GM06990 (cell line): ENCODE measurements at regions not wholly inside any gene's neighbourhood (a gene's known extent, or its start where the extent isn't known, plus 50 kb on each side); places are given as distances from the start of the nearest gene placed in this dataset.

ENCODE experiments used
- DNase-seq: peaks from one replicate; pipeline ENCODE4 v3.0.0-alpha.2; 2011; ENCODE audit not compliant: insufficient read length; ENCODE audit errors: extremely low read depth
- H3K27me3 ChIP-seq: replicated peaks from 2 replicates; pipeline ENCODE4 v1.6.0; 2011; ENCODE audit warnings: low read length; ENCODE audit not compliant: control insufficient read depth, insufficient read depth
- H3K36me3 ChIP-seq: 2 replicates; pipeline ENCODE4 v1.5.1; 2011; ENCODE audit warnings: low read length; ENCODE audit not compliant: control insufficient read depth, insufficient read depth
- H3K4me3 ChIP-seq: replicated peaks from 2 replicates; pipeline ENCODE4 v1.5.1; 2011; ENCODE audit warnings: low read depth, mild to moderate bottlenecking, control low read depth, low read length
- TF ChIP-seq, protein P1 (sequence below): IDR thresholded peaks from 2 replicates; pipeline ENCODE4 v1.5.1; 2011; ENCODE audit warnings: low read length, control low read depth, mild to moderate bottlenecking, inconsistent platforms; ENCODE audit not compliant: insufficient read depth, poor library complexity, severe bottlenecking

DNA sequence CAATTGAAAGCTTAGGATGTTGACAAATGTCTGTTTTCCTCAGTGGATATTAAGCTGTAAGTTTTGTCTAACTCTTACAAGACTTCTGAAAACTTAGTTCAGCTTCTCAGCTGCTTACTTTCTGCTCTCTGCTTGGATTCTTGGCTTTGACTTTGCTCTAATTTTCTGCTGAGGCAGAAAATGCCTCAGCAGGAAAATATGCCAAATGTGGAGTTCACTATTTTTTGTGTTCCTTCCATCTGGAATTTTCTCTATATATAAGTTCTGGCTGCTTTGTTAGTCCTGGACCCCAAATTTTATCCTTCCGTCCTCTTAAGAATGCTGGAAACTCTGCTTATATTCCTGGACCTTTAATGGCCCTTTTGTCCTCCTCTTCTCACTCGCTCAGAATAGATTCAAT lies 352.6 kb upstream of the NWD2 start:
- H3K27me3 ChIP-seq: no peaks in the 10 kb centered on the region
- no peak overlapping the region for H3K4me3 ChIP-seq
- TF ChIP-seq, protein P1, sequence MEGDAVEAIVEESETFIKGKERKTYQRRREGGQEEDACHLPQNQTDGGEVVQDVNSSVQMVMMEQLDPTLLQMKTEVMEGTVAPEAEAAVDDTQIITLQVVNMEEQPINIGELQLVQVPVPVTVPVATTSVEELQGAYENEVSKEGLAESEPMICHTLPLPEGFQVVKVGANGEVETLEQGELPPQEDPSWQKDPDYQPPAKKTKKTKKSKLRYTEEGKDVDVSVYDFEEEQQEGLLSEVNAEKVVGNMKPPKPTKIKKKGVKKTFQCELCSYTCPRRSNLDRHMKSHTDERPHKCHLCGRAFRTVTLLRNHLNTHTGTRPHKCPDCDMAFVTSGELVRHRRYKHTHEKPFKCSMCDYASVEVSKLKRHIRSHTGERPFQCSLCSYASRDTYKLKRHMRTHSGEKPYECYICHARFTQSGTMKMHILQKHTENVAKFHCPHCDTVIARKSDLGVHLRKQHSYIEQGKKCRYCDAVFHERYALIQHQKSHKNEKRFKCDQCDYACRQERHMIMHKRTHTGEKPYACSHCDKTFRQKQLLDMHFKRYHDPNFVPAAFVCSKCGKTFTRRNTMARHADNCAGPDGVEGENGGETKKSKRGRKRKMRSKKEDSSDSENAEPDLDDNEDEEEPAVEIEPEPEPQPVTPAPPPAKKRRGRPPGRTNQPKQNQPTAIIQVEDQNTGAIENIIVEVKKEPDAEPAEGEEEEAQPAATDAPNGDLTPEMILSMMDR: no peak
- DNase-seq: no peak
- no peaks in the 10 kb centered on the region for H3K36me3 ChIP-seq

DNA sequence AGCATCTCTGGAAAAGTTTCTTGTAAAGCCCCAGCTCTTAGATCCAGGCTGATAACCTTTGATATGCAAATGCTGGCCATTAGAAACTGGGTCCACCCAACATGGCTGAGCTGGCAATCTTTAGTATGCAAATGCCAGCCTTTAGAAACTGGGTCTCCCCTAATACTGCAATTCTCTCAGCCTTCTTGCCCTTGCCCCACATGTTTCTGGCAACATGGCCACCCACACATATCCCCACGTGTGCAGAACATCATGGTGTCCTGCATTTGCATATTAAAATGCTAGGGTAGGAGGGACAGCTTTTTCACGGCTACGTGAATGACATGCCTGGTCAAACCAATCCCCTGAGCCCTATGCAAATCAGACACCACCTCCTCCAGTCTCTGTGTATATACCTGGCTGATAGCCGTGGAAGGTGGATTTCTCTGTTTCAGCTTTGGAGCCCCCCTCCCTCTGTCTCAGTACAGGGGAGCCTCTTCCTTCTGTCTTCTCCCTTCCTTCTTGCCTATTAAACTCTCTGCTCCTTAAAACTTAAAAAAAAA lies 344.0 kb upstream of the NWD2 start:
- TF ChIP-seq, protein P1: no peak
- Histone ChIP-seq H3K27me3 (no peaks in the 10 kb centered on the region), H3K4me3 (no peak overlapping the region), H3K36me3 (no peaks in the 10 kb centered on the region)
- DNase-seq: no peak

DNA sequence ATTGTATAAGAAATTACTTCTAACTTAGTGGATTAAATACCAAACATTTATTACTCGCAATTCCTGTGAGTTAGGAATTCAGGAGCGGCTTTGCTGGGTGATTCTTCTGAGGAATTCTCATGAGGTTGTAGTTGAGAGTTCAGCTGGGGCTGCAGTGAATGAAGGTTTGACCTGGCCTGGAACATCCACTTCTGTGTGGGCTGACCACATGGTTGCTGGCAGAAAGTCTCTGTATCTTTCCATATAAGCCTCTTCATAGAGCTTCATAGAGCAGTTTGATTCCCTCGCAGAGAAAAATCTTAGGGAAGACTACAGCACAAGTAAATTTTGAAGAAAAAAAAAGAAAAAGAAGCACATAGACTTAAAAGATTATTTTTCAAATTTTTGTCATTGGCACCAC lies 339.7 kb upstream of the NWD2 start:
- TF ChIP-seq, protein P1: no peak
- Histone ChIP-seq H3K36me3 (no peaks in the 10 kb centered on the region), H3K27me3 (no peaks in the 10 kb centered on the region), H3K4me3 (no peak overlapping the region)
- no peak for DNase-seq

GRCh38 chr4:36914106-36914505 lies 330.4 kb upstream of the NWD2 start:
- Histone ChIP-seq H3K4me3 (no peak overlapping the region), H3K27me3 (no peaks in the 10 kb centered on the region), H3K36me3 (no peaks in the 10 kb centered on the region)
- DNase-seq: no peak
- TF ChIP-seq, protein P1: no peak

DNA sequence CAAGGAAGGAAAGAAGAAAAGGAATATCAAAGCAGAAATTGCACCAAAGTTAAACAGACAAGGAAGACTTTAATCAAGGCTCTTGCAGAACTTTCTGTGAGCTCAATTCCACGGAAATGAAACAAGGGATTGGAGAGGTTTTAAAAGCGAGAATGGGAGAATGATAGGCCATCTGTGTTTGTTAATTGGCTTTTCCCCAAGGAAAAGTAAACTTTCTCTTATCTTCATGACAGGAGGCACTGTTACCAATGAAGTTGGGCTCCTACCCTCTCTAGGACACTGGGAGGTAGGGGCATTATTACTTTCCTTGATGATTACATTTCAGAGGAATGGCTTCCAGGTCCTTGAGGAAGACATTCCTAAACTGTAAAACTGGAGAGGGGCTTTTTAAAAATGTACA lies 328.8 kb upstream of the NWD2 start:
- H3K4me3 ChIP-seq: no peak overlapping the region
- DNase-seq: no peak
- TF ChIP-seq, protein P1: no peak
- no peaks in the 10 kb centered on the region for H3K27me3 ChIP-seq
- H3K36me3 ChIP-seq: no peaks in the 10 kb centered on the region

DNA sequence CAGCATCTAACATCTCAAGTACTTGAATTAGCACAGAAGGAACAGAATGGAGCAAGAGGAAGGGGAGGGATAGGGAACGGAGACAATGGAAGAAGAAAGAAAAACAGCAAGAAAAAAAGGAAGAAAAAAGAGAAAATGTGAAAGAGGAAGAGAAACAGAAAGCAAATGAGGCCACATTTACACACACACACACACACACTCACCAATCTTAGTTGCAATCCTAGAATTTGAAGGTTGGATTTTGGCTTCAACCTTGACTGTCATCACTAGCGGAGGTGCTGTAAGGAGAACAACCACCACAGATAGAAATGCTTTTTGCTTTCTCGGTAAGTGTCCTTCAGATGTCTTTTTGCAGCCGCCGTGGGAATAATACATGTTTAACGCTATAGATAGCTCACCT lies 327.1 kb upstream of the NWD2 start:
- no peaks in the 10 kb centered on the region for H3K36me3 ChIP-seq
- no peaks in the 10 kb centered on the region for H3K27me3 ChIP-seq
- H3K4me3 ChIP-seq: no peak overlapping the region; the same call in 1 of the 2 replicates
- TF ChIP-seq, protein P1: no peak
- DNase-seq: no peak
